ENCODE measurements at regions not wholly inside any gene's neighbourhood (a gene's known extent, or its start where the extent isn't known, plus 50 kb on each side); places are given as distances from the start of the nearest gene placed in this dataset.

- DNase-seq (ENCODE audit: low spot score): no peak
Measured at GRCh38 chr2:19719540-19719939, 182.2 kb downstream of the TTC32 start.

- no peak for DNase-seq (ENCODE audit: low spot score)
Measured at GRCh38 chr2:19717446-19717845, 184.3 kb downstream of the TTC32 start.

- no peak for DNase-seq (ENCODE audit: low spot score)
Measured at GRCh38 chr2:19714926-19715325, 186.9 kb downstream of the TTC32 start.

GRCh38 chr2:19712850-19713249 is 188.9 kb downstream of the TTC32 start:
- no peak for DNase-seq (ENCODE audit: low spot score)

- peak; percentile 74 for DNase-seq (ENCODE audit: low spot score)
Measured at GRCh38 chr2:19711470-19712372, 190.1 kb downstream of the TTC32 start.

GRCh38 chr2:19710230-19710629 is 191.6 kb downstream of the TTC32 start:
- no peak for DNase-seq (ENCODE audit: low spot score)

GRCh38 chr2:19709553-19709952 is 192.2 kb downstream of the TTC32 start:
- no peak for DNase-seq (ENCODE audit: low spot score)

- no peak for DNase-seq (ENCODE audit: low spot score)
Measured at GRCh38 chr2:19708776-19709175, 193.0 kb downstream of the TTC32 start.

- DNase-seq (ENCODE audit: low spot score): no peak
Measured at GRCh38 chr2:19706332-19706731, 195.5 kb downstream of the TTC32 start.

GRCh38 chr2:19702267-19702666 is 199.5 kb downstream of the TTC32 start:
- no peak for DNase-seq (ENCODE audit: low spot score)

GRCh38 chr2:19700861-19701585 is 200.8 kb downstream of the TTC32 start:
- no peak for DNase-seq (ENCODE audit: low spot score)

GRCh38 chr2:19697131-19697530 is 204.7 kb downstream of the TTC32 start:
- no peak for DNase-seq (ENCODE audit: low spot score)

- no peak for DNase-seq (ENCODE audit: low spot score)
Measured at GRCh38 chr2:19695706-19696105, 206.1 kb downstream of the TTC32 start.

GRCh38 chr2:19691892-19692291 is 209.9 kb downstream of the TTC32 start:
- DNase-seq (ENCODE audit: low spot score): no peak

- DNase-seq (ENCODE audit: low spot score): no peak
Measured at GRCh38 chr2:19690429-19690828, 211.4 kb downstream of the TTC32 start.

- DNase-seq (ENCODE audit: low spot score): no peak
Measured at GRCh38 chr2:19689646-19690168, 212.1 kb downstream of the TTC32 start.

GRCh38 chr2:19688059-19688458 is 213.7 kb downstream of the TTC32 start:
- no peak for DNase-seq (ENCODE audit: low spot score)

GRCh38 chr2:19687017-19687659 is 214.6 kb downstream of the TTC32 start:
- no peak for DNase-seq (ENCODE audit: low spot score)

- no peak for DNase-seq (ENCODE audit: low spot score)
Measured at GRCh38 chr2:19686439-19686838, 215.3 kb downstream of the TTC32 start.

GRCh38 chr2:19685731-19686130 is 216.1 kb downstream of the TTC32 start:
- no peak for DNase-seq (ENCODE audit: low spot score)

- no peak for DNase-seq (ENCODE audit: low spot score)
Measured at GRCh38 chr2:19684516-19684915, 217.3 kb downstream of the TTC32 start.

GRCh38 chr2:19683556-19683955 is 218.2 kb downstream of the TTC32 start:
- no peak for DNase-seq (ENCODE audit: low spot score)

GRCh38 chr2:19682493-19682892 is 219.3 kb downstream of the TTC32 start:
- DNase-seq (ENCODE audit: low spot score): no peak

Data from iPS-NIHi11 (cell line).